ENCODE measurements at regions not wholly inside any gene's neighbourhood (a gene's known extent, or its start where the extent isn't known, plus 50 kb on each side); places are given as distances from the start of the nearest gene placed in this dataset.
"Not testable (repeated sequence)": the region's sequence is repeated elsewhere in the genome, so short reads cannot be mapped to it uniquely, and the experiment has no call there.

DNA sequence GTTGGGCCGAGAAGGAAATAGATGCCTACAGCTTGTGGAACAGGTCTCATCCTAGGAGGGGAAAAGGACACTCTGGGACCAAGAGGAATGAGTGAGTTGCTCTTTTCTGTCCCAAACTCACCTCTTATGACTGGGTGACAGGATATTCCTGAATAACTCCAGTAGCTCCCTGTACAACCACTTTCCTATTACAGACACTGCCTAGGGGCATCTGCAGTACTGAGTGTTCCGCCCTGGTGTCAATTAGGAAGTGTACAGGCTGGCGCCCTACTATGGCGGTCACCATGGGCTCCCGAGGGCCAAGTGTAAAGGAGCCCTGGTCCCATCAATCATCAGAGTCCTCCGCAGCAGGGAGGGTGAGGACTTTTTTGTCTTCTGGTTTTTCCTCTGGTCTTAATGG, 343.4 kb upstream of the USP9Y start:
- no peak for ATAC-seq
- no peaks in the 10 kb centered on the region for H3K36me3 ChIP-seq
- TF ChIP-seq POLR2AphosphoS5 (IDR thresholded peaks at IDR 0.05) = no peak
- TF ChIP-seq POLR2A (IDR thresholded peaks at IDR 0.05) = no peak
- TF ChIP-seq, protein P1, sequence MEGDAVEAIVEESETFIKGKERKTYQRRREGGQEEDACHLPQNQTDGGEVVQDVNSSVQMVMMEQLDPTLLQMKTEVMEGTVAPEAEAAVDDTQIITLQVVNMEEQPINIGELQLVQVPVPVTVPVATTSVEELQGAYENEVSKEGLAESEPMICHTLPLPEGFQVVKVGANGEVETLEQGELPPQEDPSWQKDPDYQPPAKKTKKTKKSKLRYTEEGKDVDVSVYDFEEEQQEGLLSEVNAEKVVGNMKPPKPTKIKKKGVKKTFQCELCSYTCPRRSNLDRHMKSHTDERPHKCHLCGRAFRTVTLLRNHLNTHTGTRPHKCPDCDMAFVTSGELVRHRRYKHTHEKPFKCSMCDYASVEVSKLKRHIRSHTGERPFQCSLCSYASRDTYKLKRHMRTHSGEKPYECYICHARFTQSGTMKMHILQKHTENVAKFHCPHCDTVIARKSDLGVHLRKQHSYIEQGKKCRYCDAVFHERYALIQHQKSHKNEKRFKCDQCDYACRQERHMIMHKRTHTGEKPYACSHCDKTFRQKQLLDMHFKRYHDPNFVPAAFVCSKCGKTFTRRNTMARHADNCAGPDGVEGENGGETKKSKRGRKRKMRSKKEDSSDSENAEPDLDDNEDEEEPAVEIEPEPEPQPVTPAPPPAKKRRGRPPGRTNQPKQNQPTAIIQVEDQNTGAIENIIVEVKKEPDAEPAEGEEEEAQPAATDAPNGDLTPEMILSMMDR (IDR thresholded peaks at IDR 0.05) = no peak
- no peak for TF ChIP-seq EP300 (IDR thresholded peaks at IDR 0.05)
- H3K4me1 ChIP-seq = no peaks in the 10 kb centered on the region
- WGBS, 2 donors (ENCODE audit: low coverage in 1 of 2) = 40% methylated on average over 2 of the region's 6 CpGs; no CpG with 5 or more reads in 1 of the 2 donors
- H3K27me3 ChIP-seq = no peaks in the 10 kb centered on the region
- no peaks in the 10 kb centered on the region for H3K9me3 ChIP-seq
- no peak overlapping the region for H3K4me3 ChIP-seq
- H3K27ac ChIP-seq = no peak overlapping the region

DNA sequence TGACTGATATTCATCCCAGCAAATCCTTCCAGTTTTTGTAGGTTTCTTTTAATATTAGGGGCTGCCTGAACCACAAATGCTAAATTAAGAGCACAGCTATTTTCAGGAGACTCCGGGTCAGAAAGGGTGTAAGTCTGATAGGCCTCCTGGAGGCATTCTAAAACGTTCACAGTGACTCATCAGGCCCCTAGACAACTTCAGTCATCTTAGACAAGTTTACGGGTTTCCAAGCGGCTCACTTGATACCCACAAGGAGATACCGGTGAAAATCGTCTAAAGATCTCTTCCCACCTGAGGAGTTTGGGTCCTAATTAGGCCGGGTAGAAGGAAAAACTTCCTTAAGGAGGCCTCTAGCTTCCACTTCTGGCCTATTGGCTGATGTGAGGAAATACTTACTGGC, 342.7 kb upstream of the USP9Y start:
- Histone ChIP-seq H3K9me3 (no peaks in the 10 kb centered on the region), H3K27me3 (no peaks in the 10 kb centered on the region), H3K4me1 (no peaks in the 10 kb centered on the region), H3K4me3 (no peak overlapping the region), H3K36me3 (no peaks in the 10 kb centered on the region), H3K27ac (no peak overlapping the region)
- 89% methylated on average over 3 of the region's 7 CpGs; no CpG with 5 or more reads in 1 of the 2 donors for WGBS, 2 donors (ENCODE audit: low coverage in 1 of 2)
- ATAC-seq = no peak
- TF ChIP-seq POLR2AphosphoS5 (IDR thresholded peaks at IDR 0.05) (no peak), POLR2A (IDR thresholded peaks at IDR 0.05) (no peak), EP300 (IDR thresholded peaks at IDR 0.05) (no peak)
- TF ChIP-seq, protein P1 (IDR thresholded peaks at IDR 0.05) = no peak

GRCh38 chrY:12359867-12360266, 341.2 kb upstream of the USP9Y start:
- no peak for ATAC-seq
- no CpG with 5 or more reads among the region's 9 CpGs for WGBS, 2 donors (ENCODE audit: low coverage in 1 of 2)

GRCh38 chrY:12360496-12360895, 340.5 kb upstream of the USP9Y start:
- no peaks in the 10 kb centered on the region for H3K9me3 ChIP-seq
- H3K27ac ChIP-seq = no peak overlapping the region
- no peak for ATAC-seq
- no peaks in the 10 kb centered on the region for H3K27me3 ChIP-seq
- TF ChIP-seq EP300 (IDR thresholded peaks at IDR 0.05) (no peak), POLR2A (IDR thresholded peaks at IDR 0.05) (no peak), POLR2AphosphoS5 (IDR thresholded peaks at IDR 0.05) (no peak)
- TF ChIP-seq, protein P1 (IDR thresholded peaks at IDR 0.05) = no peak
- 62% methylated on average over 5 of the region's 9 CpGs; no CpG with 5 or more reads in 1 of the 2 donors for WGBS, 2 donors (ENCODE audit: low coverage in 1 of 2)
- H3K4me3 ChIP-seq = no peak overlapping the region
- H3K36me3 ChIP-seq = no peaks in the 10 kb centered on the region
- H3K4me1 ChIP-seq = no peaks in the 10 kb centered on the region

More at GRCh38 chrY:12359867-12360266, 341.2 kb upstream of the USP9Y start:
- Histone ChIP-seq H3K9me3 (no peaks in the 10 kb centered on the region), H3K4me1 (no peaks in the 10 kb centered on the region), H3K36me3 (no peaks in the 10 kb centered on the region), H3K27me3 (no peaks in the 10 kb centered on the region), H3K4me3 (no peak overlapping the region), H3K27ac (no peak overlapping the region)
- TF ChIP-seq POLR2A (IDR thresholded peaks at IDR 0.05) (no peak), EP300 (IDR thresholded peaks at IDR 0.05) (no peak), POLR2AphosphoS5 (IDR thresholded peaks at IDR 0.05) (no peak)
- TF ChIP-seq, protein P1 (IDR thresholded peaks at IDR 0.05) = no peak

DNA sequence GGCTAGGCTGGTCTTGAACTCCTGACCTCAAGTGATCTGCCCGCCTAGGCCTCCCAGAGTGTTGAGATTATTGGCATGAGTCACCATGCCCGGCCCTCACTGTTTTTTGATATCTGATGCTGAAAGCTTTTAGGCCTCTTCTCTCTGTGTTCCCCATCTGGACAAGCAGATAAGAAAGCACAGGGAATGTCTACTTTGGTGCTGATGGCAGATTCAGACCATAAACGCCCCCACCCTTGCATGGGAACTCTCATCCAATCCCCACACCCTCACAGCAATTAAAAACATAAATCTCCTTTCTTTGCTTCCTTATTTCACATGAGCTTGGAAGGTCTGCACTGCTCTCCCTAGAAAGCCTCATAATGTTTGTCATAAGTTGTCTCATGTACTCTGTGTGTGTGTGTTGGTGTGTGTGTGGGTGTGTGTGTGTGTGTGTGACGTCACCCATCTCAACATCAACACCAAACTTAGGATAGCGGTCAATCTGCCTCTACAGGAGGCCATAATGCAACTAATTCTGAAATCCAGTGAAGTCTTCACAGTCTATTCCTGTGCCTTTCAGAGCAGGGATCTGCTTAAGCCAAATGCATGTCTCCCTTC, 335.6 kb upstream of the USP9Y start:
- H3K4me1 ChIP-seq = no peaks in the 10 kb centered on the region
- ATAC-seq = no peak
- no peak overlapping the region for H3K27ac ChIP-seq
- H3K4me3 ChIP-seq = no peak overlapping the region
- 43% methylated on average over 1 of the region's 5 CpGs; no CpG with 5 or more reads in 1 of the 2 donors for WGBS, 2 donors (ENCODE audit: low coverage in 1 of 2)
- H3K27me3 ChIP-seq = no peaks in the 10 kb centered on the region
- no peaks in the 10 kb centered on the region for H3K9me3 ChIP-seq
- no peaks in the 10 kb centered on the region for H3K36me3 ChIP-seq
- TF ChIP-seq POLR2A (IDR thresholded peaks at IDR 0.05) (no peak), POLR2AphosphoS5 (IDR thresholded peaks at IDR 0.05) (no peak), EP300 (IDR thresholded peaks at IDR 0.05) (no peak)
- TF ChIP-seq, protein P1 (IDR thresholded peaks at IDR 0.05) = no peak

- ATAC-seq, H3K27me3 ChIP-seq: not testable (repeated sequence)
These were observed 326.4 kb upstream of the USP9Y start for GRCh38 chrY:12374588-12374987.

GRCh38 chrY:12391655-12392559, 309.1 kb upstream of the USP9Y start:
- not testable (repeated sequence) for H3K4me1 ChIP-seq, H3K27ac ChIP-seq, ATAC-seq, H3K4me3 ChIP-seq, H3K9me3 ChIP-seq, H3K36me3 ChIP-seq, H3K27me3 ChIP-seq
- 39% methylated on average over 9 of the region's 17 CpGs; no CpG with 5 or more reads in 1 of the 2 donors for WGBS, 2 donors (ENCODE audit: low coverage in 1 of 2)

More at GRCh38 chrY:12374588-12374987, 326.4 kb upstream of the USP9Y start:
- H3K4me1 ChIP-seq, H3K9me3 ChIP-seq, H3K4me3 ChIP-seq, H3K36me3 ChIP-seq, H3K27ac ChIP-seq: not testable (repeated sequence)
- WGBS, 2 donors (ENCODE audit: low coverage in 1 of 2) = no CpG with 5 or more reads among the region's 2 CpGs
